WTC11 (cell line): ENCODE measurements at regions not wholly inside any gene's neighbourhood (a gene's known extent, or its start where the extent isn't known, plus 50 kb on each side); places are given as distances from the start of the nearest gene placed in this dataset.

Source experiments
- ATAC-seq: fragments of 200-7000 bp; cut with Tn5 transposase; 2 replicates; pipeline ENCODE4 v1.10.0; 2021; ENCODE audit warnings: mild to moderate bottlenecking, moderate library complexity
- CTCF ChIA-PET: fragments of 300-600 bp; sonication (Branson Sonifier 250); formaldehyde crosslinking; loops from one replicate; lab custom pipeline; 2021; ENCODE audit warnings: antibody characterized with exemption; lab: Charles Lee
- POLR2A ChIA-PET: fragments of 350-600 bp; sonication (Branson Sonifier 250); formaldehyde crosslinking; loops from one replicate; lab custom pipeline; 2021; ENCODE audit warnings: antibody characterized with exemption; lab: Charles Lee
- DNase-seq: peaks from one replicate; pipeline ENCODE4 v3.0.0; 2021; ENCODE audit warnings: low spot score
- H3K27ac Mint-ChIP-seq: 2 replicates; pipeline ENCODE4 v1.8.0; 2021; ENCODE audit warnings: mixed read lengths
- H3K27me3 Mint-ChIP-seq: 2 replicates; pipeline ENCODE4 v1.8.0; 2021; ENCODE audit warnings: low read depth, mild to moderate bottlenecking, moderate library complexity, mixed read lengths
- H3K36me3 Mint-ChIP-seq: 2 replicates; pipeline ENCODE4 v1.8.0; 2021; ENCODE audit warnings: mixed read lengths
- H3K4me1 Mint-ChIP-seq: 2 replicates; pipeline ENCODE4 v1.8.0; 2022; ENCODE audit warnings: mixed read lengths
- H3K4me3 Mint-ChIP-seq: 2 replicates; pipeline ENCODE4 v1.8.0; 2021; ENCODE audit warnings: mild to moderate bottlenecking, moderate library complexity, mixed read lengths
- H3K9me3 Mint-ChIP-seq: 2 replicates; pipeline ENCODE4 v1.8.0; 2021; ENCODE audit warnings: mixed read lengths
- ARID4B ChIP-seq: sonication (generic); formaldehyde crosslinking; IDR thresholded peaks from 2 replicates; pipeline ENCODE4 v1.8.0; 2023; ENCODE audit warnings: missing genetic modification reagents, mild to moderate bottlenecking, borderline replicate concordance
- CBFB ChIP-seq: sonication (generic); formaldehyde crosslinking; IDR thresholded peaks from 2 replicates; pipeline ENCODE4 v1.8.1; 2022; ENCODE audit warnings: mild to moderate bottlenecking, low read depth, missing genetic modification reagents
- CREM ChIP-seq: sonication (generic); formaldehyde crosslinking; IDR thresholded peaks from 2 replicates; pipeline ENCODE4 v1.8.1; 2022; ENCODE audit warnings: mild to moderate bottlenecking, missing genetic modification reagents, moderate library complexity
- CTCF ChIP-seq: fragments of 200-600 bp; IDR thresholded peaks from 2 replicates; pipeline ENCODE4 v1.8.0; 2022; ENCODE audit warnings: antibody characterized with exemption
- E2F1 ChIP-seq: sonication (generic); formaldehyde crosslinking; IDR thresholded peaks from 2 replicates; pipeline ENCODE4 v1.8.0; 2022; ENCODE audit warnings: mild to moderate bottlenecking, missing genetic modification reagents
- E2F4 ChIP-seq: sonication (generic); formaldehyde crosslinking; IDR thresholded peaks from 2 replicates; pipeline ENCODE4 v1.8.1; 2022; ENCODE audit warnings: low read depth, mild to moderate bottlenecking, moderate library complexity, missing genetic modification reagents, borderline replicate concordance
- ERG ChIP-seq: fragments of 250-450 bp; sonication (Bioruptor Pico); IDR thresholded peaks from 2 replicates; pipeline ENCODE4 v1.8.0; 2021; ENCODE audit warnings: mild to moderate bottlenecking
- ETV6 ChIP-seq: sonication (generic); formaldehyde crosslinking; IDR thresholded peaks from 2 replicates; pipeline ENCODE4 v1.8.1; 2022; ENCODE audit warnings: mild to moderate bottlenecking, missing genetic modification reagents
- GTF2I ChIP-seq: fragments of 250-450 bp; sonication (Bioruptor Pico); conservative IDR thresholded peaks from 2 replicates; pipeline ENCODE4 v1.4.0; 2021; ENCODE audit warnings: mild to moderate bottlenecking
- HMGXB4 ChIP-seq: sonication (generic); formaldehyde crosslinking; IDR thresholded peaks from 2 replicates; pipeline ENCODE4 v1.8.1; 2023; ENCODE audit warnings: mild to moderate bottlenecking, moderate library complexity, missing genetic modification reagents
- JUN ChIP-seq: sonication (generic); formaldehyde crosslinking; IDR thresholded peaks from 2 replicates; pipeline ENCODE4 v1.8.0; 2023; ENCODE audit warnings: mild to moderate bottlenecking, missing genetic modification reagents
- NFATC4 ChIP-seq: fragments of 250-450 bp; sonication (Bioruptor Pico); IDR thresholded peaks from 2 replicates; pipeline ENCODE4 v1.9.0; 2021; ENCODE audit warnings: mild to moderate bottlenecking
- PRRX2 ChIP-seq: fragments of 250-450 bp; sonication (Bioruptor Pico); IDR thresholded peaks from 2 replicates; pipeline ENCODE4 v1.8.0; 2021; ENCODE audit warnings: mild to moderate bottlenecking
- SMAD4 ChIP-seq: sonication (generic); formaldehyde crosslinking; IDR thresholded peaks from 2 replicates; pipeline ENCODE4 v1.8.0; 2022; ENCODE audit warnings: mild to moderate bottlenecking, missing genetic modification reagents
- SOX15 ChIP-seq: fragments of 250-450 bp; sonication (Bioruptor Pico); IDR thresholded peaks from 2 replicates; pipeline ENCODE4 v1.9.0; 2021; ENCODE audit warnings: mild to moderate bottlenecking
- SP1 ChIP-seq: sonication (generic); formaldehyde crosslinking; conservative IDR thresholded peaks from 2 replicates; pipeline ENCODE4 v1.8.1; 2022; ENCODE audit warnings: missing genetic modification reagents
- TEAD1 ChIP-seq: sonication (generic); formaldehyde crosslinking; IDR thresholded peaks from 2 replicates; pipeline ENCODE4 v1.8.0; 2022; ENCODE audit warnings: mild to moderate bottlenecking, missing genetic modification reagents

GRCh38 chr9:1353291-1353690, 303.1 kb downstream of the DMRT2 start:
- POLR2A ChIA-PET, result no interaction called here

GRCh38 chr9:1354086-1354485, 303.9 kb downstream of the DMRT2 start:
- TF ChIP-seq JUN (no peak), E2F1 (CRISPR knock-in tag) (no peak), E2F4 (CRISPR knock-in tag) (no peak), CTCF (no peak), TEAD1 (CRISPR knock-in tag) (no peak), GTF2I (CRISPR knock-in tag) (no peak), CREM (CRISPR knock-in tag) (no peak)
- peaks cover 6% of the 10 kb centered on the region for H3K9me3 Mint-ChIP-seq
- CTCF ChIA-PET, result no interaction called here

More at GRCh38 chr9:1353291-1353690, 303.1 kb downstream of the DMRT2 start:
- DNase-seq (no peak), ATAC-seq (no peak)
- TF ChIP-seq CBFB (CRISPR knock-in tag) (no peak), E2F1 (CRISPR knock-in tag) (no peak)
- CTCF ChIA-PET, result no interaction called here
- H3K4me3 Mint-ChIP-seq, result no peak overlapping the region
- no peaks in the 10 kb centered on the region for H3K27me3 Mint-ChIP-seq
- no peaks in the 10 kb centered on the region for H3K4me1 Mint-ChIP-seq
- no peaks in the 10 kb centered on the region for H3K36me3 Mint-ChIP-seq
- H3K27ac Mint-ChIP-seq, result no peak overlapping the region
- peaks cover 6% of the 10 kb centered on the region for H3K9me3 Mint-ChIP-seq

GRCh38 chr9:1354606-1355005, 304.4 kb downstream of the DMRT2 start:
- ChIA-PET CTCF (interaction anchor here (0.5 kb wide), 1 partner anchor 459 kb away, joined by 3 read pairs; no protein-coding TSS in a partner anchor), POLR2A (no interaction called here)
- H3K4me3 Mint-ChIP-seq, result no peak overlapping the region
- H3K36me3 Mint-ChIP-seq, result no peaks in the 10 kb centered on the region
- no peak for DNase-seq
- no peaks in the 10 kb centered on the region for H3K4me1 Mint-ChIP-seq
- no peak for ATAC-seq
- H3K9me3 Mint-ChIP-seq, result peaks cover 6% of the 10 kb centered on the region
- no peak overlapping the region for H3K27ac Mint-ChIP-seq
- H3K27me3 Mint-ChIP-seq, result no peaks in the 10 kb centered on the region
- no peak for TF ChIP-seq ETV6 (CRISPR knock-in tag)
- no peak for TF ChIP-seq ARID4B (CRISPR knock-in tag)
- TF ChIP-seq CTCF, result no peak
- TF ChIP-seq HMGXB4, result no peak
- no peak for TF ChIP-seq SMAD4 (CRISPR knock-in tag)
- TF ChIP-seq SP1, result no peak
- TF ChIP-seq ERG (CRISPR knock-in tag), result no peak
- no peak for TF ChIP-seq PRRX2 (CRISPR knock-in tag)
- TF ChIP-seq SOX15 (CRISPR knock-in tag), result no peak
- no peak for TF ChIP-seq NFATC4

More at GRCh38 chr9:1354086-1354485, 303.9 kb downstream of the DMRT2 start:
- H3K27ac Mint-ChIP-seq, result no peak overlapping the region
- no peak for DNase-seq
- no peak overlapping the region for H3K4me3 Mint-ChIP-seq
- no peaks in the 10 kb centered on the region for H3K27me3 Mint-ChIP-seq
- no peaks in the 10 kb centered on the region for H3K4me1 Mint-ChIP-seq
- H3K36me3 Mint-ChIP-seq, result no peaks in the 10 kb centered on the region
- POLR2A ChIA-PET, result no interaction called here
- ATAC-seq, result no peak
